ENCODE measurements at regions not wholly inside any gene's neighbourhood (a gene's known extent, or its start where the extent isn't known, plus 50 kb on each side); places are given as distances from the start of the nearest gene placed in this dataset.
"Not testable (repeated sequence)": the region's sequence is repeated elsewhere in the genome, so short reads cannot be mapped to it uniquely, and the experiment has no call there.

DNA sequence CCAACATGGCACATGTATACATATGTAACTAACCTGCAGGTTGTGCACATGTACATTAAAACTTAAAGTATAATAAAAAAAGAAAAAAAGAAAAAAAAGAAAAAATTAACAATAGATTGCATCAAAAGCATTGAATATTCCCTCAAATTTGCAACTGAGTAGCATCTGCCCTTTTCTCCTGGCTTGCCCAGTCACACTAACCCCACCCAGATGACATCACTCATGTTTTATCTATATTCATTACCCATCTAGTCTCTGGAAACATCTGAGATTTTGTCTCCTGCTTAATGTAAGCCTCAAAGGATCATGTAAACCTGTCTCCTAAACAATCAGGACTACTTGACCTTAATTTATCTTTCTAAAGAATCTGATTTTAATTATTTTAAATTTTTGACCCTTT is 706.8 kb downstream of the CD109 start:
- TF ChIP-seq, protein P1, sequence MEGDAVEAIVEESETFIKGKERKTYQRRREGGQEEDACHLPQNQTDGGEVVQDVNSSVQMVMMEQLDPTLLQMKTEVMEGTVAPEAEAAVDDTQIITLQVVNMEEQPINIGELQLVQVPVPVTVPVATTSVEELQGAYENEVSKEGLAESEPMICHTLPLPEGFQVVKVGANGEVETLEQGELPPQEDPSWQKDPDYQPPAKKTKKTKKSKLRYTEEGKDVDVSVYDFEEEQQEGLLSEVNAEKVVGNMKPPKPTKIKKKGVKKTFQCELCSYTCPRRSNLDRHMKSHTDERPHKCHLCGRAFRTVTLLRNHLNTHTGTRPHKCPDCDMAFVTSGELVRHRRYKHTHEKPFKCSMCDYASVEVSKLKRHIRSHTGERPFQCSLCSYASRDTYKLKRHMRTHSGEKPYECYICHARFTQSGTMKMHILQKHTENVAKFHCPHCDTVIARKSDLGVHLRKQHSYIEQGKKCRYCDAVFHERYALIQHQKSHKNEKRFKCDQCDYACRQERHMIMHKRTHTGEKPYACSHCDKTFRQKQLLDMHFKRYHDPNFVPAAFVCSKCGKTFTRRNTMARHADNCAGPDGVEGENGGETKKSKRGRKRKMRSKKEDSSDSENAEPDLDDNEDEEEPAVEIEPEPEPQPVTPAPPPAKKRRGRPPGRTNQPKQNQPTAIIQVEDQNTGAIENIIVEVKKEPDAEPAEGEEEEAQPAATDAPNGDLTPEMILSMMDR (IDR thresholded peaks at IDR 0.05; ENCODE audit: insufficient read depth, low read length) = no peak
- no peak overlapping the region for H3K4me3 ChIP-seq (ENCODE audit: low read depth, low read length)
- no peak for DNase-seq (ENCODE audit: low read depth)

DNA sequence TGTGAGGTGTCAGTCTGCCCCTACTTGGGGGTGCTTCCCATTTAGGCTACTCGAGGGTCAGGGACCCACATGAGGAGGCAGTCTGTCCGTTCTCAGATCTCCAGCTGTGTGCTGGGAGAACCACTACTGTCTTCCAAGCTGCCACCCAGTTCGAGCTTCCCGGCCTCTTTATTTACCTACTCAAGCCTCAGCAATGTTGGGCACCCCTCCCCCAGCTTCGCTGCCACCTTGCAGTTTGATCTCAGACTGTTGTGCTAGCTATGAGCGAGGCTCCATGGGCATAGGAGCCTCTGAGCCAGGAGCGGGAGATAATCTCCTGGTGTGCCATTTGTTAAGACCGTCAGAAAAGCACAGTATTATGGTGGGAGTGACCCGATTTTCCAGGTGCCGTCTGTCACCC is 682.4 kb downstream of the CD109 start:
- H3K4me3 ChIP-seq (ENCODE audit: low read depth, low read length); DNase-seq (ENCODE audit: low read depth): not testable (repeated sequence)

DNA sequence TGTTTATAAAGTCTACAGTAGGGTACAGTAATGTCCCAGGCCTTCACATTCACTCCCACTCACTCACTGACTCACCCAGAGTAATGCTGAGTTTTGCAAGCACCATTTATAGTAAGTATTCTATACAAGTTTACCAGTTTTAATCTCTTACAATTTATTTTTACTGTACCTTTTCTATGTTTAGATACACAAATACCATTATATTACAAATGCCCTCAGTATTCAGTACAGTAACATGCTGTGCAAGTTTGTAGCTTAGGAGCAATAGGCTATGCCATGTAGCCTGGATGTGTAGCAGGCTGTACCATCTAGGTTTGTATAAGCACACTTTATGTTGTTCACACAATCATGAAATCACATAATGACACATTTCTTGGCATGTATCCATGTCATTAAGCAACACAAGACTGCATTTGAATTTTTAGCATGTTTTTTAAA is 673.6 kb downstream of the CD109 start:
- peak; percentile 67 for DNase-seq (ENCODE audit: low read depth)
- H3K4me3 ChIP-seq (ENCODE audit: low read depth, low read length) = no peak overlapping the region
- TF ChIP-seq, protein P1 (IDR thresholded peaks at IDR 0.05; ENCODE audit: insufficient read depth, low read length) = no peak

DNA sequence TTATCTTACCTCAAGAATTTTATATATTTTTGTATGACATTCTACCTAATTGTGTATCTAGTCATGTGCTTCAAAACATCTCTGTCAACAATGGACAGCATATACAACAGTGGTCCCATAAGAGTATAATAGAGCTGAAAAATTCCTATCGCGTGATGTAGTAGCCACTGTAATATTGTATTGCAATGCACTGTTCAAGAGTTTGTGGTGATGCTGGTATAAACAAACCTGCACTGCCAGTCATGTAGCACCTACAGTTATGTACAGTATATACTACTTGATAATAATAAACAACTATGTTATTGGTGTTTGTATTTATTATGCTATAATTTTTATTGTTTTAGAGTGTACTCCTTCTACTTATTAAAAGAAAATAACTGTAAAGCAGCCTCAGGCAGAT is 672.7 kb downstream of the CD109 start:
- H3K4me3 ChIP-seq (ENCODE audit: low read depth, low read length) = no peak overlapping the region
- TF ChIP-seq, protein P1 (IDR thresholded peaks at IDR 0.05; ENCODE audit: insufficient read depth, low read length) = no peak
- no peak for DNase-seq (ENCODE audit: low read depth)

DNA sequence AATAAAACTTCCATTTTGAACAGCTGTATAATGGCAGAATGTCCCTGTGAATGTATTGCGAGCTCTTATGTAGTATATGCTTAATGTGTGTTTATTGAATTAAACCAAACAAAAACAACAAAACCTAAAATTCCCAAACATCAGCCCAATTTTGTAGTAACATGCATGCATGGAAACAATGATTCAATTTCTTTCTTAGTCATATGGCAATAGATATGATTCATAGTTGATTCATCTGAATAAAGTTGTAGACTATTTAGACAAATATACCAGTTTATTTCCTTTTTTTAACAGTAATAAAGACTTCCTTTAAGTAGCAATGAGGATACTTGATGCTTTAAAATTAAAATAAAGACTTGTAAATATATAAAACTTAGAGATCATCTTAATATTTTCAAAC is 670.6 kb downstream of the CD109 start:
- DNase-seq (ENCODE audit: low read depth) = peak; percentile 24
- TF ChIP-seq, protein P1 (IDR thresholded peaks at IDR 0.05; ENCODE audit: insufficient read depth, low read length) = no peak
- H3K4me3 ChIP-seq (ENCODE audit: low read depth, low read length) = no peak overlapping the region

DNA sequence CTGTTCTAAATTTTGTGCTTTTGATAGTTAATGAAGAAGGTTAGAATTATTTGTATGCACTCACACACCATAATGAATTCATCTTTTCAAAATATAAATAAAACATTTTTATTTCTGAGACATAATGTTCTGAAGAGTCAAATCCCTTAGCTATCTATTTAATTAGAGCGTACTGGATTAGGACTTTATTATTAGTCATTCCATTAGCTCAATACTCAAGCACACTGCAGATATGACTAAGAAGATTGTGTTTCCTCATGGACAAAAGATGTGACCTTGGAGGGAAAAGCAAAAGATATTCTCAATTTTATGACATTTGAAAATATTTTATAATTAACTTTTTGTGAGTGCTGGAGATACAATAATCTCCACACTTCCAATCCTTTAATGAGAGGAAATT is 666.4 kb downstream of the CD109 start:
- TF ChIP-seq, protein P1 (IDR thresholded peaks at IDR 0.05; ENCODE audit: insufficient read depth, low read length) = no peak
- DNase-seq (ENCODE audit: low read depth) = no peak
- no peak overlapping the region for H3K4me3 ChIP-seq (ENCODE audit: low read depth, low read length)

DNA sequence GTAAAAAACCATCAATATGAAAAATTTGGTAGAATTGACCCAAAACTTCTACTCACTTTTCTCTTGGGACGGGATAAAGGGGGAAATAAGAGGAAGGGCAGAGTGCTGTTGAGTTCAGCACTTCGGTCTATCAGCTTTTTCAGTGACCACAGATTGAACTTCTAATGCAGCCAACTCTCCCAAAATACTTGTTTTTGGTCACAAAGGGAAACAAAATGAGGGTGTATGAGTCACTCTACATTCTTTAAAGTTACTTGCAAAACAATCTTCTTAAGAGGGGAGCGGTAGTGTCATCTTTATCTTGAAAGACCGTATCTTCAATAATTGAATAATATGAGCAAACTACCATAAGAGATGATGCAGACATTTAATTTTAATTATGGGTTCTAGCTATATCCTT is 661.3 kb downstream of the CD109 start:
- no peak overlapping the region for H3K4me3 ChIP-seq (ENCODE audit: low read depth, low read length)
- TF ChIP-seq, protein P1 (IDR thresholded peaks at IDR 0.05; ENCODE audit: insufficient read depth, low read length) = no peak
- DNase-seq (ENCODE audit: low read depth) = peak; percentile 56

All from fibroblast of the aortic adventitia (primary cell).